ENCODE measurements at regions not wholly inside any gene's neighbourhood (a gene's known extent, or its start where the extent isn't known, plus 50 kb on each side); places are given as distances from the start of the nearest gene placed in this dataset.
"Not testable (repeated sequence)": the region's sequence is repeated elsewhere in the genome, so short reads cannot be mapped to it uniquely, and the experiment has no call there.

GRCh38 chr7:69388452-69389137, 209.7 kb upstream of the AUTS2 start:
- no peak for DNase-seq

DNA sequence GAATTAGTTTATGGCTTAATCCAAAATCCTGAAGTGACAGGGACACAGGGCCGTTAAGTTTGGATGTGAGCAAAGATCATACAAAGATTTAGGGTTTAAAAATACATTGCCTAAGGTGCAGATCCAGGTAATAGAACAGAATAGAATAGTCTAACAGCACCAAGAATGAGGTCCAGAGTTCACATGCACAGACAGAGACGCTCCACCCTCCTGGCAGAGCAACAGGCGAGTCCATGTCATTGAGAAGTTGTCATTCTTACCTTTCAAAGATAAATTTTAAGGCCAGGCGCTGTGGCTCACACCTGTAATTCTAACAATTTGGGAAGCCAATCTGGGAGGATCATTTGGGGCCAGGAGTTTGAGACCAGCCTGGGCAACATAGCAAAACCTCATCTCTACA, 209.1 kb upstream of the AUTS2 start:
- DNase-seq = no peak

DNA sequence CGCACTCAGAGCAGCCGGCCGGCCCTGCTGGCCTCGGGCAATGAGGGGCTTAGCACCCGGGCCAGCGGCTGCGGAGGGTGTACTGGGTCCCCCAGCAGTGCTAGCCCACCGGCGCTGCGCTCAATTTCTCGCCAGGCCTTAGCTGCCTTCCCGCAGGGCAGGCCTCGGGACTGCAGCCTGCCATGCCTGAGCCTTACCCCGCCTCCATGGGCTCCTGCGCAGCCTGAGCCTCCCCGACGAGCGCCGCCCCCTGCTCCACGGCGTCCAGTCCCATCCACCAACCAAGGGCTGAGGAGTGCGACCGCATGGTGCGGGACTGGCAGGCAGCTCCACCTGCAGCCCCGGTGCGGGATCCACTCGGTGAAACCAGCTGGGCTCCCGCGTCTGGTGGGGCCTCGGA, 204.4 kb upstream of the AUTS2 start:
- not testable (repeated sequence) for DNase-seq

GRCh38 chr7:69395061-69395714, 203.1 kb upstream of the AUTS2 start:
- no peak for DNase-seq

DNA sequence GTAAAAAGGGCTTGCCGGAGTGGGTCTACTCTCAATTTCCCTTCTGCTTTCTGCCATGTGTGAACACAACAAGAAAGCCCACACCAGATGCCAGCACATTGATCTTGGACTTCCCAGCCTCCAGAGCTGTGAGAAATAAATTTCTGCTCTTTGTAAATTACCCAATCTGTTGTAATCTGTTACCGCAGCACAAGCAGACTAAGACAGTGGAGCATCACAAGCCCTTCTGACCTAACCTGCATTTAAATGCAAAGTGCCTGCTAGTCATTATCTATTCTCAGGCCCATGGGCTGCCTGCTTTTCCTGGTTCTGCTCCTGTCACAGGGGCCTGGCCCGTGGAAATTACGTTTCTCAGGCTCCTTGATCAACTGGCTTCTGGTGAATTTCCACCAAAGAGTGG, 199.3 kb upstream of the AUTS2 start:
- no peak for DNase-seq

GRCh38 chr7:69399401-69399800, 198.9 kb upstream of the AUTS2 start:
- no peak for DNase-seq

- DNase-seq = no peak
Measured at GRCh38 chr7:69402696-69403095, 195.6 kb upstream of the AUTS2 start.

DNA sequence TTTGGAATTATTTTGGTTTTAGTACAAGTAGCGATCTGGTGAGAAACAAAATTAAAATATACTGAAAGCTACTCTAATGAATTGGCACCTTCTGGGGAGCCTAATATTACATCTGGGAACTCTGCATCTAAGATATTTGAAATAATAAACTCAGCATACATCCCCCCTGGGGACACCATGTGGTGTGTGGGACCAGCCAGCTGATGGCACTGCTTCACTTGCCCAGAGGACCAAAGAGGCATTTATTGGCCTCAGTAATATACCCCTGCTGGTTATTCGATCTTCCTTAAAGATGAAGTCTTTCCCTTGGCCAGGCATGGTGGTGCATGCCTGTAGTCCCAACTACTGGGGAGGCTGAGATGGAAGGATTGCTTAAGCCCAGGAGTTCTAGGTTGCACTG, 195.1 kb upstream of the AUTS2 start:
- DNase-seq = no peak

DNA sequence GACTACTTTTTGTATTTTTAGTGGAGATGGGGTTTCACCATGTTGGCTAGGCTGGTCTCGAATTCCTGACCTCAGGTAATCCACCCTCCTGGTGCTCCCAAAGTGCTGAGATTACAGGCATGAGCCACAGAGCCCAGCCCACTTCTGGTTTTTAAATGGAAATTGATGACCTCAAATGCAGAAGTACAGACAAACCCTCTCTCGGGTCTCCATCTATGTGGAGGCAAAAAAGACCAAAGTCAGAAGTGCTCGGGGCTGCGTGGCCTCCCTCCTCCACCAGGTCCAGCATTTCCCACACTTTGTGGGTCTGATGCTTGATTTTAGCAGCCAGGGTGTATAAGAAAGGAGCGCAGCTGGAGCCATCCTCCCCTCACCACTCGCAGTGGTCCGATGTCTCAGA, 187.3 kb upstream of the AUTS2 start:
- no peak for DNase-seq

GRCh38 chr7:69411466-69411865, 186.8 kb upstream of the AUTS2 start:
- DNase-seq = no peak

DNA sequence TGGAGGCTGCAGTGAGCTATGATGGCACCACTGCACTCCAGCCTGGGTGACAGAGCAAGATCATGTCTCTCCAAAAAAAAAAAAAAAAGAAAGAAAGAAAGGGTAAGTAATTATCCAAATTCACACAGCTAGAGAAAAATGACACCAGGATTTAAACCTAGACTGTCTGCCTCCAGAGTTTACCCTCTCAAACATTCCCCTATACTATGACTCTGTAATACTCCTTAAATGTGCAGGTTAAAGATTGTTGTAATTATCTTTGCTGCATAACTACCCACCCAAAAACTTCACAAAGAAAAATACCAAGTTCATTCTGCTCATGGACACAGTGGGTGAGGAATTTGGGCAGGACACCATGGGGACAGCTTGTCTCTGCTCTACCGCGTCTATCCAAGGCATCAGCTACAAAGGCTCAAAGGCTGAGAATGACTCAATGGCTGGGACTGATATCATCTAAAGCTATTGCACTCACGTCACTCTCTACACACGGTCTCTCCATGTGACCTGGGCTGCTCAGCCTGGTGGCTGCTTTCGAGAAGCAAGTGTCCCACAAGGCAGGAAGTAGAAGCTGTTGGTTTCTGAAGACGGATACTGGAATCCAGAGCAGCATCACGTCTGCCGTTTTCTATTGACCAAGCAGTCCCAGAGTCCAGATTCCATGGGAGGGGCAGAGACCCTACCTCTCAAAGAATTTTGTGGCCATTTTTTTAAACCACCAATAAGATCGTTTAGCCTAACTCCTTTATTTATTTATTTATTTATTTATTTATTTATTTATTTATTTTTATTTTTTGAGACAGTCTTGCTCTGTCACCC, 185.7 kb upstream of the AUTS2 start:
- DNase-seq = peak; percentile 26

DNA sequence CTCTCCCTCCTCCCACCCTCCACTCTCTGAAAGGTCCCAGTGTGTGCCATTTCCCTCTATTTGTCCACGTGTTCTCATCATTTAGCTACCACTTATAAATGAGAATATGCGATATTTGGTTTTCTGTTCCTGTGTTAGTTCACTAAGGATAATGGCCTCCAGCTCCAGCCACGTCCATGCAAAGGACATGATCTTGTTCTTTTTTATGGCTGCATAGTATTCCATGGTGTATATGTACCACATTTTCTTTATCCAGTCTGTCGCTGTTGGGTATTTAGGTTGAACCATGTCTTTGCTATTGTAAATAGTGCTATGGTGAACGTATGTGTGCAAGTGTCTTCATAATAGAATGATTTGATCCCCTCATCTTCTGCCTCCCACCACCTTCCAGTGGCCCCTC, 183.7 kb upstream of the AUTS2 start:
- no peak for DNase-seq

DNA sequence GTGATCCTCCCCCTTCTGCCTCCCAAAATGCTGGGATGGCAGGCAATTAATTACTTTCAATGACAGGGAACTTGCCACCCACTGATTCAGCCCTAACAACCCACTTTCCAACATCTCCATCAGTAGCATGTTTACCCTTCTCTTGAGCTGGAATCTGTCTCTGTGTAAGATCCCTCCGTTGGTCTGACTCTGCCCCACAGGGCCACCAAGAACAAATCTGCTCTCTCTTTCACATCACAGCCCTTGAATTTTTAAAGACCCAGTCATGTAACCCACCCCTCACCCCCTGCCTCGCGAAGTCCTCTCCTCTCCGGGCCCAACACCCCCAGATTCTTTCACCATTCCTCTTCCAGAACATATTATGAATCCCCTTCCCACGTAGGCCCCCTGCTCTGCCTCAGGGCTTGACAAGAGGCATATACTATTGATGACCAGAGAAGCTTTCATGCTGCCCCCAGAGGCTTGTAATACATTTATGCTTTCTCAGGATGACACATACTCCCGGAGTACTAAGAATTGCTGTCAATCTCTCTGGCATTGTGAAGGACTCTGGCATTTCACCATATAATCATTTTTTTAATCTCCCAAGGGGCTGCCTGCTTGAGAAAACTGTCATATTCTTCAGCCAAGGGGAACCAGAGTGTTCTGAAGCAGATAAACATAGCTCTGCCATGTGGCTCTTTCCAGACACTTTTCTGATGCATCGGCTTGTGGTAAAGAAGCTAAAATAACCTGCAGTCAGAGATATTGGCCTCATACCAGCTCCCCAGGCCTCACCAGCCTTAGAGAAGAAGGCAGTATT, 179.2 kb upstream of the AUTS2 start:
- DNase-seq = no peak

DNA sequence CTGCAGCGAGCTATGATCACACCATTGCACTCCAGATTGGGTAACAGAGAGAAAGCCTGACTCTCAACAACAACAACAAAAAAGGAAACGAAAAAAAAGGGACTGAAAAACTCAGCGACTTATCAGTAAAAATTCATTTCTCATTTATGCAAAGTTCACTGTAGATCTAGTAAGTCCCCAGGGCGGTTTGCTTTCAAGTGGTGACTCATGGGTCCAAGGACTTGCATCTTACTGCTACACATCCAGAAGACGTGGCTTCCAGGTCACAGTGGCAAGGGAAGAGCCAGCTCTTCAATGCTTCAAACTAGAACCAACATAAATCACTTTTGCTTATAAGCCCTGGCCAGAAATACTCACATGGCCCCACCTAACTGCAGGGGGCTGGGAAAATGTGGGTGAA, 178.3 kb upstream of the AUTS2 start:
- no peak for DNase-seq

DNA sequence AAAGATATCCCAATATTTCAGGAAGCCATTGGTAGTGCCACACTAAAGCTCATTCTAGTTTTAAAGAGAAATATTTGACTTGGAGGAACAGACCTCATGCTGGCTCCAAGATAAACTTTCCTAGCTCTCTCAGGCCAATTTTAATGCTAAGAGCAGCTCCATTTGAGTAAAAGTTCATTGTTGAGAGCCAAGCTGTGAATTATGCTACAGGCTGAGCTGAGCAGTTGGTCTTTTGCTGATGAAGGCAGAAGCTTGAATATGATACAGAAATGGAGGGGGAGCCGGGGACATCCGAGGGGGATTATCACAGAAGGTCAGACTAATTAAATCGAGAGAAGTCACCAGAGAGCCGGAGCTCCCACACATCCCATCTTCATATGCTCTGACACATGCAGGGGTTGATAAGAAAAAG, 175.7 kb upstream of the AUTS2 start:
- no peak for DNase-seq

GRCh38 chr7:69426705-69427104, 171.6 kb upstream of the AUTS2 start:
- DNase-seq = no peak

DNA sequence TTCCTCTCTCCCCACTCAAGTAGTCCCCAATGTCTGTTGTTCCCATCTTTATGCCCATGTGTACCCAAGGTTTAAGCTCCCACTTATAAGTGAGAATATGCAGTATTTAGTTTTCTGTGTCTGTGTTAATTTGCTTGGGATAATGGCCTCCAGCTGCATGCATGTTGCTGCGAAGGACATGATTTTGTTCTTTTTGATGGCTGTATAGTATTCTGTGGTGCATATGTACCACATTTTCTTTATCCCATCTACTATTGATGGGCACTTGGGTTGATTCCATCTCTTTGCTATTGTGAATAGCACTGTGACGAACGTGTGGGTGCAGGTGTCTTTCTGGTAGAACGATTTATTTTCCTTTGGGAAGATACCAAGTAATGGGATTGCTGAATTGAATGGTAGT, 170.2 kb upstream of the AUTS2 start:
- no peak for DNase-seq

DNA sequence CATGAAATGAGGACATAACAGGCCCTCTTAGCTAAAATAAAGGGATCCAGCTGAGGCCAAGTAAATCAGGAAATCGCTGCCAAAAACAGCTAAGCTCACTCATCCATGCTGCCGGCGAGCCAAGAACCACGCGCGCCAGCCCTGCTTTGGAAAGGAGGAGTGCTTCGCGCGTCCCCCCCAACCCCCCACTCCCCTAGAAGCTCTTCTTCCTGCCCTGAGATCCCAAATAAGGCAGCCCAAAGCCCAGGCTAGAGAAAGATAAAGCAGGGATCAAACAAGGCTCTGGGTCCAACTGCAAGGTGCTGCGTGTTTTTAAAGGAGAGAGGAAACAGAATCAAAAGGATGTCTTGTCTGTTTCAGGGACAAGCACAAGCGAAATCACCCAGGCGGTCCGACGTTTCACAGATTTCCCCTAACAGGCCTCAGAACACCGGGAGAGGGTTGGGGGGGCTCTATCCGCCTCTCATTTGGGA, 168.3 kb upstream of the AUTS2 start:
- DNase-seq = no peak

DNA sequence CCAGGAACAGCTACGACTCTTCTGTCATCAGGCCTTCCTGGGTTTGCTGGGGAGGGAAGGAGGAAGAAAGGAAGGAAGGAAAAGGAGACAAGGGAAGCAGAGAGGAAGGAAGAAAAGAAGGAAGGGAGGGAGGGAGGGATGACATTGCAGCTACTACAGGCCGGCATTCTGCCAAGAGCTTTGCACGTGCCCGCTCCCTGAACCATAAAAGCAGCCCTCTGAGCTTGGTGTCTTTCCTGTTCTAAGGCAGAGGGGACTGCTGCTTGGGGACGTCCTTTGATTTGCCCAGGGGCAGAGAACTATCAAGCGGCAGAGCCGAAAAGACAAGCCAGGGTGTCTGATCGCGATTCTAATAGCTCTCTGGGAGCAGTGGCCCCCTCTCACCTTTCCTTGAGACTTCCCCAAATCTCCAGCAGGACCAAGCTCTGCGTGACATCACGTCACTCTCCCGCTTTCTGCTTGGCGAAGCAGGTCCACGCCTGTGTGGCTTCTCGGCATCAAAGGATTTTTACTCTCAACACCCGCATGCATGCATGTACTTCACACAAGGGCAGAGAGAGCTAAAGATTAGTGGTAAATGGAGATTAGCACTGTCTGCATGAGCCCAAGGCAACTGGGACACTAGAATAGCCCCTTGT, 167.8 kb upstream of the AUTS2 start:
- DNase-seq = no peak

DNA sequence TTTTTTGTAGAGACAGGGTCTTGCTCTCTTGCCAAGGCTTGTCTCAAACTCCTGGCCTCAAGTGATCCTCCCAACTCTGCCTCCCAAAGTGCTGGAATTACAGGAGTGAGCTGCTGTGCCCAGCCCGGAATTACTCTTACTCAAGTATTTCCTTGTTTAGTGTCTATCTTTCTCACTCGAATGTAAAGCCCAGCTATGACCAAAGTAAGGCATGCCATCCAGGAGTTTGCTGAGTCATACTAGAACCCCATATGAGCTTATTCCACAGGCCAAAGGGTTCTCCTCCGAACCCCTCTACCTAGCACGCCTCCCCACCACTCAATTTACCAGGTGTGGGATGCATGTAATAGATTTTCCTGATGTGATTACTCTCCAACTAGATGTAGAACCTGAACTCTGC, 166.6 kb upstream of the AUTS2 start:
- DNase-seq = no peak

DNA sequence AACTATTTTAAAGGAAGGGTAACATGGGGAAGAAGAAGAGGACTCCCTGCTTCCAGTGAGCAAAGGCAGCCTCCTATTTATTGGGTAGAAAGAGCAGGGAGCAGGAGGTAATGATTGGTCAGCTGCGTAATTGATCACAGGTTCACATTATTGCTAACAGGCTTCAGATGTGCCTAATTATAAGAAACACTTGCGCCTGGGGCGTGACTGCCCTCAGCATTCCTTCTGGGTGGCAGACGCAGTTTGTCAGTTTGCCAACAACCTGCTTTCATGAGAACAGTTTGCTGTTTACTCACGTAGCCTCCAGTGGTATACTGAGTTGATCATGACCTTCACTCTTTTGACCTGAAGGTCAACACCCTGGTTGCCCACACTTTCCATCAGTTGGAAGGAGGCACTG, 166.0 kb upstream of the AUTS2 start:
- DNase-seq = not testable (repeated sequence)

- DNase-seq = no peak
Measured at GRCh38 chr7:69433081-69433480, 165.2 kb upstream of the AUTS2 start.

DNA sequence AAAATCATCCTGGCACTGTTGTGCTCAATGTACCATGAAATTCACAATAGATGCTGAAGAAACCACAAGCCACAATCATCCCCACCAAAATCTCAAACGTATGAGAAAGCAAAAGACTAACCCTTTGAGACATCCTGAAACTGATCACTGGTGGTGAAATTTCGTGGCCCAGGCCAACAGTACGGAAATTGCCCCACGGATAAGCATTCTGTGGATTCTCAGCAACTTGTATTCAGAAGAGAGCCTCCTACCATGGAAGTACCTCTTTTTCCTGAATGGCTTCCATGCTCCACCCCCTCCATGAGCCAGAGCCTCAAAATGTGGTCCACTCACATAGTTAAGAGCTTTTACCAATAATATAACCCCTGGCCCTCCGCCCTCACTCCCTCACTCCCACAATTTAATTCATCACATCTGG, 163.9 kb upstream of the AUTS2 start:
- DNase-seq = no peak

Data from stimulated activated CD4-positive, alpha-beta T cell treated with anti-CD3 and anti-CD28 coated beads, Interleukin-15, amount 100 ng/mL, for 24 hours (primary cell).